Keratinocyte (primary cell): ENCODE measurements at regions not wholly inside any gene's neighbourhood (a gene's known extent, or its start where the extent isn't known, plus 50 kb on each side); places are given as distances from the start of the nearest gene placed in this dataset.

ENCODE experiments used
- DNase-seq: peaks from one replicate; pipeline ENCODE4 v3.0.0-alpha.2; 2011; ENCODE audit warnings: low read depth, missing footprints, low spot score
- FAIRE-seq: peaks from 2 replicates; lab custom pipeline; 2011; peaks lifted over from hg19 to GRCh38; lab: Jason Lieb, UNC
- H2AFZ ChIP-seq: 2 replicates; pipeline ENCODE4 v1.6.0; 2012; ENCODE audit warnings: low read length, control low read depth, inconsistent platforms; ENCODE audit not compliant: control insufficient read depth
- H3K27ac ChIP-seq: 2 replicates; pipeline ENCODE4 v1.5.1; 2011; ENCODE audit warnings: low read length; ENCODE audit not compliant: control insufficient read depth, insufficient read depth
- H3K27me3 ChIP-seq: 3 replicates; pipeline ENCODE4 v1.6.0; 2011; ENCODE audit warnings: low read length; ENCODE audit not compliant: control insufficient read depth, insufficient read depth; ENCODE audit errors: extremely low read depth
- H3K36me3 ChIP-seq, 2 experiments: 2 replicates in 1 of 2; 3 replicates in 1 of 2; pipeline ENCODE4 v1.5.1; 2011; ENCODE audit warnings: low read length in 2 of 2, mild to moderate bottlenecking in 1 of 2; ENCODE audit not compliant: control insufficient read depth in 2 of 2, insufficient read depth in 2 of 2; ENCODE audit errors: extremely low read depth in 1 of 2
- H3K4me1 ChIP-seq: 3 replicates; pipeline ENCODE4 v1.5.1; 2011; ENCODE audit warnings: low read length; ENCODE audit not compliant: control insufficient read depth, insufficient read depth; ENCODE audit errors: extremely low read depth
- H3K4me2 ChIP-seq: 3 replicates; pipeline ENCODE4 v1.6.0; 2011; ENCODE audit warnings: low read depth, low read length; ENCODE audit not compliant: control insufficient read depth, insufficient read depth; ENCODE audit errors: extremely low read depth
- H3K4me3 ChIP-seq, 3 experiments: fragments of 200-600 bp in 1 of 3; sonication (generic) in 1 of 3; 2 replicates in 2 of 3; 3 replicates in 1 of 3; pipeline ENCODE4 v1.5.1; 2011 to 2016; ENCODE audit warnings: low read length in 3 of 3, mild to moderate bottlenecking in 3 of 3, control low read depth in 2 of 3, inconsistent platforms in 1 of 3, low read depth in 1 of 3, mixed read lengths in 1 of 3, mixed run types in 1 of 3, moderate library complexity in 1 of 3; ENCODE audit not compliant: control insufficient read depth in 2 of 3, insufficient read depth in 2 of 3; ENCODE audit errors: extremely low read depth in 1 of 3
- H3K79me2 ChIP-seq: 2 replicates; pipeline ENCODE4 v1.6.0; 2012; ENCODE audit warnings: low read length; ENCODE audit not compliant: control insufficient read depth, insufficient read depth
- H3K9ac ChIP-seq: 3 replicates; pipeline ENCODE4 v1.6.0; 2011; ENCODE audit warnings: low read length; ENCODE audit not compliant: control insufficient read depth, insufficient read depth; ENCODE audit errors: extremely low read depth
- H3K9me1 ChIP-seq: 3 replicates; pipeline ENCODE4 v1.6.0; 2011; ENCODE audit warnings: low read length; ENCODE audit not compliant: control insufficient read depth, insufficient read depth; ENCODE audit errors: extremely low read depth
- H3K9me3 ChIP-seq: 2 replicates; pipeline ENCODE4 v1.5.1; 2012; ENCODE audit warnings: low read depth, low read length; ENCODE audit not compliant: control insufficient read depth
- H4K20me1 ChIP-seq: 3 replicates; pipeline ENCODE4 v1.6.0; 2011; ENCODE audit warnings: low read length; ENCODE audit not compliant: control insufficient read depth, insufficient read depth; ENCODE audit errors: extremely low read depth
- EZH2 ChIP-seq: IDR thresholded peaks from one replicate; pipeline ENCODE4 v1.6.1; 2012; ENCODE audit warnings: inconsistent platforms, mild to moderate bottlenecking, low read length, moderate library complexity
- dilution Hi-C: fragments of 300-500 bp; cut with MboI; formaldehyde crosslinking; loops from one replicate; pipeline ENCODE4 v1.7.0; 2020; ENCODE audit warnings: low sequenced_read_pairs; ENCODE audit not compliant: extremely low pct_ligation_motif_present
- TF ChIP-seq, protein P1 (sequence below), 3 experiments: IDR thresholded peaks in 1 of 3; conservative IDR thresholded peaks in 1 of 3; optimal IDR thresholded peaks in 1 of 3; 2 replicates in 2 of 3; 3 replicates in 1 of 3; pipeline versions ENCODE3 to v1.5.1; 2011; ENCODE audit warnings: low read length in 3 of 3, mild to moderate bottlenecking in 3 of 3, moderate library complexity in 2 of 3, control low read depth in 1 of 3, inconsistent platforms in 1 of 3; ENCODE audit not compliant: insufficient read depth in 2 of 3; ENCODE audit errors: extremely low read depth in 1 of 3

- no peaks in the 10 kb centered on the region for H3K79me2 ChIP-seq
- no peak overlapping the region for H3K4me3 ChIP-seq
- no peak overlapping the region for H3K9ac ChIP-seq
- H4K20me1 ChIP-seq: no peaks in the 10 kb centered on the region
- no peak overlapping the region for H2AFZ ChIP-seq
- TF ChIP-seq, protein P1, sequence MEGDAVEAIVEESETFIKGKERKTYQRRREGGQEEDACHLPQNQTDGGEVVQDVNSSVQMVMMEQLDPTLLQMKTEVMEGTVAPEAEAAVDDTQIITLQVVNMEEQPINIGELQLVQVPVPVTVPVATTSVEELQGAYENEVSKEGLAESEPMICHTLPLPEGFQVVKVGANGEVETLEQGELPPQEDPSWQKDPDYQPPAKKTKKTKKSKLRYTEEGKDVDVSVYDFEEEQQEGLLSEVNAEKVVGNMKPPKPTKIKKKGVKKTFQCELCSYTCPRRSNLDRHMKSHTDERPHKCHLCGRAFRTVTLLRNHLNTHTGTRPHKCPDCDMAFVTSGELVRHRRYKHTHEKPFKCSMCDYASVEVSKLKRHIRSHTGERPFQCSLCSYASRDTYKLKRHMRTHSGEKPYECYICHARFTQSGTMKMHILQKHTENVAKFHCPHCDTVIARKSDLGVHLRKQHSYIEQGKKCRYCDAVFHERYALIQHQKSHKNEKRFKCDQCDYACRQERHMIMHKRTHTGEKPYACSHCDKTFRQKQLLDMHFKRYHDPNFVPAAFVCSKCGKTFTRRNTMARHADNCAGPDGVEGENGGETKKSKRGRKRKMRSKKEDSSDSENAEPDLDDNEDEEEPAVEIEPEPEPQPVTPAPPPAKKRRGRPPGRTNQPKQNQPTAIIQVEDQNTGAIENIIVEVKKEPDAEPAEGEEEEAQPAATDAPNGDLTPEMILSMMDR (optimal IDR thresholded peaks at IDR 0.05 in 1 of 3, IDR thresholded peaks at IDR 0.05 in 1 of 3, conservative IDR thresholded peaks at IDR 0.05 in 1 of 3; ENCODE audit: extremely low read depth in 1 of 3, insufficient read depth in 2 of 3, low read length in 3 of 3): no peak
- no peak for TF ChIP-seq EZH2
- dilution Hi-C loops: no loop called here
- no peaks in the 10 kb centered on the region for H3K9me3 ChIP-seq
- peaks cover 3% of the 10 kb centered on the region for H3K4me1 ChIP-seq
- H3K4me2 ChIP-seq: no peak overlapping the region
- DNase-seq (no peak), FAIRE-seq (no peak)
- H3K9me1 ChIP-seq: no peaks in the 10 kb centered on the region
- no peak overlapping the region for H3K27ac ChIP-seq
- H3K36me3 ChIP-seq: no peaks in the 10 kb centered on the region
- H3K27me3 ChIP-seq: no peaks in the 10 kb centered on the region
These were observed 109.5 kb downstream of the CLDN17 start for GRCh38 chr21:30057108-30057507.

- Histone ChIP-seq H3K4me1 (no peaks in the 10 kb centered on the region), H3K9ac (no peak overlapping the region), H3K27ac (no peak overlapping the region), H3K36me3 (no peaks in the 10 kb centered on the region), H3K4me3 (no peak overlapping the region), H4K20me1 (no peaks in the 10 kb centered on the region), H3K9me3 (no peaks in the 10 kb centered on the region), H3K79me2 (no peaks in the 10 kb centered on the region), H3K4me2 (no peak overlapping the region), H2AFZ (no peak overlapping the region), H3K9me1 (no peaks in the 10 kb centered on the region), H3K27me3 (no peaks in the 10 kb centered on the region)
- dilution Hi-C loops: no loop called here
- FAIRE-seq (no peak), DNase-seq (no peak)
- no peak for TF ChIP-seq EZH2
- TF ChIP-seq, protein P1 (optimal IDR thresholded peaks at IDR 0.05 in 1 of 3, IDR thresholded peaks at IDR 0.05 in 1 of 3, conservative IDR thresholded peaks at IDR 0.05 in 1 of 3; ENCODE audit: extremely low read depth in 1 of 3, insufficient read depth in 2 of 3, low read length in 3 of 3): no peak
These were observed 108.8 kb upstream of the GRIK1 start for GRCh38 chr21:30048570-30048969.
